Urothelium cell line (cell line): ENCODE measurements at regions not wholly inside any gene's neighbourhood (a gene's known extent, or its start where the extent isn't known, plus 50 kb on each side); places are given as distances from the start of the nearest gene placed in this dataset.
A peak's percentile ranks its signal among the peaks of the same experiment; 100 is the strongest.

ENCODE experiments used
- DNase-seq: peaks from one replicate; pipeline ENCODE4 v3.0.0; 2011; ENCODE audit warnings: low spot score, mixed read lengths
- FAIRE-seq: peaks from 2 replicates; lab custom pipeline; 2011; peaks lifted over from hg19 to GRCh38; lab: Jason Lieb, UNC

DNA sequence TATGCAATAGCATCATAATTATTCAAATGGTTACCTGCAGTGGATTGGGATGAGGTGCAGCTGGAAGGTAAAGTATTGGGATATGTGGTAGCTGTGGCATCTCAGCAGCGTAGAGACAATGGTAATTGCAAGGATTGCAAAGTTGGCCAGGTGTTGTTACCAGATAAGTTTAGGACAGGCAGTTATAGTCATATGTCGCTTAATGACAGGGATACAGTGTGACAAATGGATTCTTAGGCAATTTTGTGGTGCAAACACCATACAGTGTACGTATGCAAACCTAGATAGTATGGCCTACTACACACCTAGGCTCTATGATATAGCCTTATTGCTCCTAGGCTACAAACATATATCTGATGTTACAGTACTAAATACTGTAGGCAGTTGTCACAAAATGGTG lies 163.5 kb upstream of the LYZL2 start:
- FAIRE-seq = no peak

GRCh38 chr10:30792025-30792424 lies 162.5 kb upstream of the LYZL2 start:
- no peak for FAIRE-seq
- no peak for DNase-seq

More for the DNA sequence above, 163.5 kb upstream of the LYZL2 start:
- no peak for DNase-seq

DNA sequence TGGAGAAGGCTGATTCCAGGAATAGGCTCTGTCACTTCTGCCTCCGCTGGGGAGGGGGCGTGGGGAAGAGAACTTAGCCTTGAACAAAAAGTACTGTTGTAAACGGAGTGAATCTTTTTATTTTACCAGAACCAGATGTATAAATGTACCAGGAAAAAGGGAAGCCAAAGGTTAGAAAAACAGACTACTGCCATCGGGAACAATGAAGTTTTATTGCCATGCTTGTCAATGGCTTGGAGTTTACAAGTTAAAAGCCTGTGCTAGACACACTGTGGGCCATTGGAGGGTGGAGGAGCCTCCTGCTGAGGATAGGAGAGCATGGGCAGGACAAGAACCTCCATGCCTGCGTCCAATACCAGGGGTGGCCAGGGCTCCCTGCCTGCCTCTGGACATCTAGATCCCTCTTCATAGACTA lies 161.7 kb upstream of the LYZL2 start:
- FAIRE-seq (no peak), DNase-seq (no peak)

DNA sequence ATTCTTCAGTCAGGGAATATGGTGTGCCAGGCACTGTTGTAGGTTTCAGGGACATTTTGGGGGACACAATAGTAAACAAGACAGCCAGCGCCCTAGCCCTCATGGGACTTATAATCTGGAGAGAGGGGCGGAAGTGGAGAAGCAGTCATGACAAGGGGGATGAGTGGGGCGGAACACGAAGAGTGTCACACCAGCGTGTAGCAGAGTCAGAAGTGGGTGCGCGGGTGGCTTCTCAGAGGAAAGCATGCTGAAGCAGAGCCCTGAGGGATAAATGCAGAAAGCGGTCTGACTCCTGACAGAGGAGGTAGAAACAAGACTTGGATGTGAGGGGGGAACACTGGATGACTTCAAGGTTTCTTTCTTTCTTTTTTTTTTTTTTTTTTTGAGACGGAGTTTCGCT lies 160.3 kb upstream of the LYZL2 start:
- DNase-seq (no peak), FAIRE-seq (no peak)

GRCh38 chr10:30788307-30788706 lies 158.8 kb upstream of the LYZL2 start:
- FAIRE-seq (no peak), DNase-seq (no peak)

GRCh38 chr10:30786906-30787305 lies 157.4 kb upstream of the LYZL2 start:
- no peak for FAIRE-seq
- DNase-seq = no peak

- no peak for DNase-seq
- no peak for FAIRE-seq
These were observed 156.6 kb upstream of the LYZL2 start for GRCh38 chr10:30786131-30786530.

GRCh38 chr10:30784897-30785605 lies 155.5 kb upstream of the LYZL2 start:
- FAIRE-seq (no peak), DNase-seq (no peak)

GRCh38 chr10:30784524-30784896 lies 155.0 kb upstream of the LYZL2 start:
- DNase-seq (no peak), FAIRE-seq (no peak)

- FAIRE-seq = peak; percentile 68
These were observed 154.5 kb upstream of the LYZL2 start for GRCh38 chr10:30783939-30784501.

DNA sequence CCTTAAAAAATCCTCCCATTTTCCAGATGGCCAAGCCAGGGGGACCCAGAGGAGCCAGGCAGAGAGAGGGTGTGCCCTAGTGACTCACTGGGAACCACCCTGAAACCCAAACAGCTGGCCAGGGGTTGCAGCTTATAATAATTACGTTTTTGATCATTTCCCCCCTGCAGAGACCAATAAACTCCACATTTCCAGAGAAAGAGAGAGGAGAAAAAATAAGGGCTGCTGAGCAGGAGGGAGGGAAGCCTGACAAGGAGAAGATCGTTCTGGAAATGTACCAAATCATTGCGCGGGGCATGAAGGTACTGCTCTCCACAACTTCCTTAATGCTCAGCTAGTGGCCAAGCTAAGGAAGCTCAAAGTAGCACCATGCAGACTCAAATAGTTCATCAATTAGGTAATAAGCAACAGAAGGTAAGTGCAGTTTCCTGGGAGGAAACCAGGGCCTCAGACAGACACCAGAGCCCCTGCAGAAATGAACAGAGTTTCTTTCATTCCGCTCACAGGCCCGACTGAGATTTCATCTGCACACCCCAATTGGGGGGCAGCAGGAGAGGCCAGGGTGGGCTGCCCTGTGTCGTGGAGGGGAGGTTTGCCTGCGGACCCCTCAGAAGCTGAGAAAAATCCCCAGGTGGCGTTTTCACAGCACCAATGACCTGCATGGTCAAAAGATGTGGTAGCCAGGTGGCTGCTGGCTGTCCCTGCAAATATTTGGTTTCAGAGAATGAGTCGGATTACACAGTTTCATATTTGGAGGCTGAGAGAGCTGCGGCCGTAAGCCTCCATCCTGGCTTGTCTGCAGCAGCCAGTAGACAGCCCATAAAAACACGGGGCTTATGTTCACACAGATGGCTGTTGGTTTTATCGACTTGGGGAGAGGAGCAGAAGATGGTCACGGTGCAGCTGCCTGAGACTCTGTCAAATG lies 153.2 kb upstream of the LYZL2 start:
- no peak for FAIRE-seq
- DNase-seq = no peak

More at GRCh38 chr10:30783939-30784501, 154.5 kb upstream of the LYZL2 start:
- peak; percentile 85 for DNase-seq

DNA sequence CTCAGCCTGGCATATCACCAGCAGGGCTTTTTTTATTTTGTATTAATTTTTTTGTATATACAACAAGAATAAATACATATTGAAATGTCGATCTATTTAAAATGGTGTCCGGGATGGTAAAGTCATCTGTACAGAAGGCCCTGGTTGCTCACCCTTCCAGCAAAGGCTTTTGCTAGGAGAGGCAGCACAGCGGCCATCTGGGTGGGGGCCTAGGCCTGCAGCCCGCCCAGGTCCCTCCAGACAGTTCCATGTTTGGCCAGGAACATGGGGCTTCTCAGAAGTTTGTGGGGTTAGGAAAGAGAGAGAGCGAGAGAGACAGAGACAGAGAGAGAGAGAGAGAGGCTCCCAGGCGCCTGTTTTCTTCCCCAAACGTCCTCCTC lies 152.6 kb upstream of the LYZL2 start:
- FAIRE-seq (no peak), DNase-seq (no peak)

DNA sequence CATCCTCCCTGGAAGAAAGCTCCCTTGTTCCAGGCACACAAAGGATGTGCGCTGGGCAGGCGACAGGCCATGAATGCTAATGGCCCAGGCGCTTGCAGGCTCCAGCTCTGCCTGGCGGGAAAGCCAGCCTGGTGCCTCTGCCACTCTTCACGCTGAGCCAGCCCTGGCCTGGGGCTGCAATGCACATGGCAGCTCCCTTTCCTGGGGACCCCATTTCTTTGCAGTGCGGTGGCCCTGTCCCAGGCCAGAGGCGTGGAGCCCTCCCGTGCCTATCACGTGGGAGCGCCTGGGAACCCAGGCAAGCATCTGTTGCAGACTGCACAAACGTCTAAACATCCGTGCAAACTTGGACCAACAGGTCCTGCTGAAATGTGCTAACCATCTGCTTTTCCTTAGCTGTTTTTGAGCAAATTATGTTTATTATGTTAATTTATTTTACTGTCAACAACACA lies 152.1 kb upstream of the LYZL2 start:
- no peak for DNase-seq
- no peak for FAIRE-seq

DNA sequence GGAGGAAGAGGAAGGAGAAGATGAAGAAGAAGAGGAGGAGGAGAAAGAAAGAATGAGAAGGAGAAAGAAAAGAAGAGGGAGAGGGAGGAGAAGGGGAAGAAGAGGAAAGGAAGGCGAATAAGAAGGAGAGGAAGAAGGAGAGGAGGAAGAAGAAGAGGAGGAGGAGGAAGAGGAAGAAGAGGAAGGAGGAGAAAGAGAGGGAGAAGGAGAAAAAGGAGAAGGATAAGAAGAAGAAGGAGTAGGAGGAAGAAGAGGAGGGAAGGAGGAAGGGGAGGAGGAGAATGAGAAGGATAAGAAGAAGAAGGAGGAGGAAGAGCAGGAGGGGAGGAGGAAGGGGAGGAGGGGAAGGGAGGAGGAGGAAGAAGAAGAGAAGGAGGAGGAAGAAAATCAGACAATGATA lies 149.2 kb upstream of the LYZL2 start:
- FAIRE-seq = no peak
- DNase-seq = no peak

- FAIRE-seq = peak; percentile 61
- DNase-seq = no peak
These were observed 146.4 kb upstream of the LYZL2 start for GRCh38 chr10:30775779-30776591.

GRCh38 chr10:30774261-30774660 lies 144.7 kb upstream of the LYZL2 start:
- FAIRE-seq = no peak
- DNase-seq = no peak

DNA sequence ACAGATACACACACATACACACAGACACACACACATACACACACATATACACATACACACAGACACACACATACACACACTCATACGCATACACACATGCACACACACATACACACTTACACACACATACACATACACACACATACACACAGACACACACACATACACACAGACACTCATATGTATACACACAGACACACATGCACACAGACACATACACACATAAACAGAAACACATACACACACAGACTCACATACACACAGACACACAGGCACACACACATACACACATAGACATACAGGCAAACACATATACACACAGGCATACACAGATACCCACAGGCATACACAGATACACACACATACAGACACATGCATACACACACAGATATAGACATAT lies 143.9 kb upstream of the LYZL2 start:
- peak; percentile 99 for FAIRE-seq
- DNase-seq = no peak

- DNase-seq (no peak), FAIRE-seq (no peak)
These were observed 141.3 kb upstream of the LYZL2 start for GRCh38 chr10:30770816-30771215.

GRCh38 chr10:30770229-30770628 lies 140.7 kb upstream of the LYZL2 start:
- DNase-seq = no peak
- no peak for FAIRE-seq

DNA sequence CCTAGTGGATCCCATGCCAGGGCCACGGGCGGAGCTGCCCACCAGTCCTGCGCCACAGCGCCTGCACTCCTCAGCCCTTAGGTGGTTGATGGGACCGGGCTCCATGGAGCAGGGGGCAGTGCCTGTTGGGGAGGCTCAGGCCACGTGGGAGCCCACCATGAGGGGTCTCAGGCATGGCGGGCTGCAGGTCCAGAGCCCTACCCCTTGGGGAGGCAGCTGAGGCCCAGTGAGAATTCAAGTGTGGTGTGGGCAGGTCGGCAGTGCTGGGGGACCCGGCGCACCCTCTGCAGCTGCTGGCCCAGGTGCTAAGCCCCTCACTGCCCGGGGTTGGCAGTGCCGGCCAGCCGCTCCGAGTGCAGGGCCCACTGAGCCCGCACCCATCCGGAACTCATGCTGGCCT lies 139.8 kb upstream of the LYZL2 start:
- no peak for FAIRE-seq

DNA sequence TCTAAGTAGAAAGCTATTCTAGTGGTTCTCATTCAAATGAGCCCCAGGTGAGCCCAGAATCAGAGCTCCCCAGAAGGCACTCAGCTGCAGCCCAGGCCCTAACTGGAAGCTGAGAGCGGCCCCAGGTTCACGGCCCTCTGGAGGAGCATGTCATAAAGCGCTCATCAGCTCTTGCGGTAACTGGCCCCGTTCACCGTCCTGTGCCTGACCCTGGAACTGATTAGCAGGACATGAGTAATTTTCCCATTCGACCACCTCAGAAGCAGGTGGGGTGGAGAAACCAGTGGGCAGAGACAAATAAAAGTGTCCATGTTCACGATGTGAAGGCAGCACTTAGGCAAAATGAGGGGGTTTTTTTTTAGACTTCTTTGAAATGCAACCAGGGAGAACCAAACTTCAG lies 136.1 kb upstream of the LYZL2 start:
- FAIRE-seq (no peak), DNase-seq (no peak)

More for the DNA sequence above, 139.8 kb upstream of the LYZL2 start:
- DNase-seq = no peak
